ENCODE measurements at regions not wholly inside any gene's neighbourhood (a gene's known extent, or its start where the extent isn't known, plus 50 kb on each side); places are given as distances from the start of the nearest gene placed in this dataset.

DNA sequence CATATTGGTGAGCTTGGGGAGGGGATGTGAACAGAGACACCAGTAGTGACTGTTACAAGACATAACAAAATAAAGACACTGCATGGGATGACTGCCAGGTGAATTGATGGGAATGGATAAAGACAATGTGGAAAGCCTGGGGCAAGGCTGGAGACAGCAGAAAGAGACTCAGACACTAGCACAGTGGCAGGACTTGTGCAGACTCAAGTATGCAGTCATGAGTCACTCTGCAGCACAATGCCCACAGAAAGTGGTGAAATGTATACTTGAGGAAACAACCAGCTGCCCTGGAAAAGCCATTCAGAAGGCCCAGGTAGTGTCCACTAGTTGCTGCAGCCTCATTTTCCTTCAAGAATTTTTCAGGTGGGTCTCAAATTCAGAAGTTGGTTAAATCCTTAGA is 452.3 kb downstream of the MID1IP1 start:
- TF ChIP-seq, protein P1, sequence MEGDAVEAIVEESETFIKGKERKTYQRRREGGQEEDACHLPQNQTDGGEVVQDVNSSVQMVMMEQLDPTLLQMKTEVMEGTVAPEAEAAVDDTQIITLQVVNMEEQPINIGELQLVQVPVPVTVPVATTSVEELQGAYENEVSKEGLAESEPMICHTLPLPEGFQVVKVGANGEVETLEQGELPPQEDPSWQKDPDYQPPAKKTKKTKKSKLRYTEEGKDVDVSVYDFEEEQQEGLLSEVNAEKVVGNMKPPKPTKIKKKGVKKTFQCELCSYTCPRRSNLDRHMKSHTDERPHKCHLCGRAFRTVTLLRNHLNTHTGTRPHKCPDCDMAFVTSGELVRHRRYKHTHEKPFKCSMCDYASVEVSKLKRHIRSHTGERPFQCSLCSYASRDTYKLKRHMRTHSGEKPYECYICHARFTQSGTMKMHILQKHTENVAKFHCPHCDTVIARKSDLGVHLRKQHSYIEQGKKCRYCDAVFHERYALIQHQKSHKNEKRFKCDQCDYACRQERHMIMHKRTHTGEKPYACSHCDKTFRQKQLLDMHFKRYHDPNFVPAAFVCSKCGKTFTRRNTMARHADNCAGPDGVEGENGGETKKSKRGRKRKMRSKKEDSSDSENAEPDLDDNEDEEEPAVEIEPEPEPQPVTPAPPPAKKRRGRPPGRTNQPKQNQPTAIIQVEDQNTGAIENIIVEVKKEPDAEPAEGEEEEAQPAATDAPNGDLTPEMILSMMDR (IDR thresholded peaks at IDR 0.05; ENCODE audit: low read depth, low read length), result no peak

GRCh38 chrX:39258331-39258730 is 457.1 kb downstream of the MID1IP1 start:
- no peak overlapping the region for H3K4me3 ChIP-seq (replicated peaks in 1 of 2; ENCODE audit: low read depth in 2 of 2, low read length in 2 of 2)
- no peak for DNase-seq (ENCODE audit: low read depth in 2 of 2)
- TF ChIP-seq, protein P1 (IDR thresholded peaks at IDR 0.05; ENCODE audit: low read depth, low read length), result no peak

More for the DNA sequence above, 452.3 kb downstream of the MID1IP1 start:
- no peak overlapping the region for H3K4me3 ChIP-seq (replicated peaks in 1 of 2; ENCODE audit: low read depth in 2 of 2, low read length in 2 of 2)
- DNase-seq (ENCODE audit: low read depth in 2 of 2), result no peak

DNA sequence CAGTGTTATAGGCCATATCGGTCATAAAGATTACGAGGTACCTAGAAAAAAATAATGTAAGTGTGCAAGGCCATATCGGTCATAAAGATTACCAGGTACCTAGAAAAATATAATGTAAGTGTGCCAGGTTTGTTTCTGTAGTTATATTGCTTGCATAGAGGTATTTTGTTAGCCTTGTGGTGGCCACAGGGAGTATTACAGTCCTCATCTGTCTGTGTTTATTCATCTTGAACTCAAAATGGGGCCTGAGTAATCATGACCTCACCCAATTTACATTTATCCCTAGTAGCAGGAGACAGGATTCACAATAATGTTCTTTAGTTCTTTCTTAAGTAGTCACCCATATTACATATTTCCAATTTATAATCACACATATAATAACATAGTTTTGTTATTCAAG is 459.7 kb downstream of the MID1IP1 start:
- no peak overlapping the region for H3K4me3 ChIP-seq (replicated peaks in 1 of 2; ENCODE audit: low read depth in 2 of 2, low read length in 2 of 2)
- DNase-seq (ENCODE audit: low read depth in 2 of 2), result peak in 1 of 2 donors; percentile 50
- TF ChIP-seq, protein P1 (IDR thresholded peaks at IDR 0.05; ENCODE audit: low read depth, low read length), result peak; percentile 17

DNA sequence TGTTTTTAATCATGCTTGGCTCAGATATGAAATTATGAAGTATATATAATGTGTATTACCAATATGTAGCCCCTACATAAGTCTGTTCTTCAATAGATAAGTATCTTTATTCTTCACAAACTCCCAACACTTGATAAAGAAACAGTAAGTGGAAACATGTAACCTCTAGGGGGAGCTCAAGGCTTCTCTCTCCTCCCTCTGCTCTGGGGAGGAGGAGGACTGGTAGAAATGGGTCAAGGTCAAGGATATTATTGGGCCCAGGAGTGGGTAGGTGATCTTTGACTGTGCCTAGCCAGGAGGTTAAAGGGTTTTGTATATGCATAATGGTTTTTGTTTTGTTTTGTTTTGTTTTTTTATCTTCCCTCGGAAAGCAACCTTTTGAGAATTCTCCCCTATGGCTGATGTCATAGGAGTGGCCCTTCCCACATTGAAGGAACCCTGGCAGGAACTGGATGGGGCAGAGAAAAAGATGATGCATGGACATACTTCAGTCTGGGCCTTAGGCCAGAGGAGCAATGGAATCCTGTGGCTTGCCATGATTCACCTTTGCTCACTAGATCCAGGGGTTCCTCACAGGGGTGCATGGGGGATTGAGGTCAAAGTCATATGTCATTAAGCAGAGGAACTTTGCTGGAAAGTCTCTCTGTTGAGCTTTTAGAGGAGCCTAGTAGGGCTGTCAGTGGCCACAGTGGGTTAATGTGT is 460.3 kb downstream of the MID1IP1 start:
- no peak overlapping the region for H3K4me3 ChIP-seq (replicated peaks in 1 of 2; ENCODE audit: low read depth in 2 of 2, low read length in 2 of 2)
- TF ChIP-seq, protein P1 (IDR thresholded peaks at IDR 0.05; ENCODE audit: low read depth, low read length), result peak; percentile 31
- peak; percentile 25 to 67 for DNase-seq (ENCODE audit: low read depth in 2 of 2)

- TF ChIP-seq, protein P1 (IDR thresholded peaks at IDR 0.05; ENCODE audit: low read depth, low read length), result no peak
- no peak for DNase-seq (ENCODE audit: low read depth in 2 of 2)
- H3K4me3 ChIP-seq (replicated peaks in 1 of 2; ENCODE audit: low read depth in 2 of 2, low read length in 2 of 2), result no peak overlapping the region
These were observed 461.4 kb downstream of the MID1IP1 start for GRCh38 chrX:39262641-39263040.

DNA sequence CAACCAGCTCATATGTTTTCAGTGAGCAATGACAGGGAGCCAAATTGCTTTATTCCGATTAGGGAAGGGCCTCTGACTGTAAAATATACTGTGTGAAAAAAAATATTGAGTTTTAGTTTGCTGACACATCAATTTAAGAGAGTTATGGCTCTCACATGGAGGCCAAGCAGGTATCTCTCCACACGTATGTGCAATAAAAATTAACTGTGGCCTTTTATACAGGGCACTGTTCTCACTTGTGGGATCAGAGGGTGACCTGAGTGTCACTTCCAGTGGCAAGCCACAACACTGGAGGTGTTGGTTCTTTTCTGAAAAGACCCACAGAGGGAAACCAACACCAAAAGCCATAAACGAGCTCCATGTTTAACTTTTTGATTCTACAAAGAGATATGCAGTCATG is 462.8 kb downstream of the MID1IP1 start:
- no peak overlapping the region for H3K4me3 ChIP-seq (replicated peaks in 1 of 2; ENCODE audit: low read depth in 2 of 2, low read length in 2 of 2)
- DNase-seq (ENCODE audit: low read depth in 2 of 2), result no peak
- TF ChIP-seq, protein P1 (IDR thresholded peaks at IDR 0.05; ENCODE audit: low read depth, low read length), result no peak

GRCh38 chrX:39267176-39267575 is 465.9 kb downstream of the MID1IP1 start:
- TF ChIP-seq, protein P1 (IDR thresholded peaks at IDR 0.05; ENCODE audit: low read depth, low read length), result no peak
- no peak overlapping the region for H3K4me3 ChIP-seq (replicated peaks in 1 of 2; ENCODE audit: low read depth in 2 of 2, low read length in 2 of 2)
- DNase-seq (ENCODE audit: low read depth in 2 of 2), result no peak

Data from cardiac fibroblast (primary cell).